Naive thymus-derived CD8-positive, alpha-beta T cell (primary cell): ENCODE measurements at regions not wholly inside any gene's neighbourhood (a gene's known extent, or its start where the extent isn't known, plus 50 kb on each side); places are given as distances from the start of the nearest gene placed in this dataset.

Source experiments
- ATAC-seq, 2 donors: fragments of 150-1000 bp; cut with Tn5 transposase in 1 of 2; sonication (Bioruptor Pico), chemical (Tn5 transposase) in 1 of 2; 1 replicate in 1 of 2; 2 replicates in 1 of 2; pipeline ENCODE4 v1.10.0; 2021; ENCODE audit warnings: mild to moderate bottlenecking in 2 of 2, moderate library complexity in 2 of 2
- POLR2A ChIA-PET: fragments of 350-600 bp; sonication (Branson Sonifier 250); formaldehyde crosslinking; loops from one replicate; lab custom pipeline; 2021; ENCODE audit warnings: antibody characterized with exemption; lab: Charles Lee
- DNase-seq, 10 donors: peaks; one replicate each; pipeline versions ENCODE4 v3.0.0 to v3.0.0-alpha.2; 2020 to 2022
- H3K27ac Mint-ChIP-seq, 10 donors: one replicate each; pipeline ENCODE4 v1.8.0; 2020 to 2022; ENCODE audit warnings: mild to moderate bottlenecking in 10 of 10, mixed read lengths in 10 of 10, moderate library complexity in 4 of 10, inconsistent platforms in 1 of 10
- H3K27me3 Mint-ChIP-seq, 5 donors: one replicate each; pipeline ENCODE4 v1.8.0; 2021 to 2022; ENCODE audit warnings: mixed read lengths in 5 of 5
- H3K36me3 Mint-ChIP-seq, 3 donors: one replicate each; pipeline ENCODE4 v1.8.0; 2020 to 2022; ENCODE audit warnings: mixed read lengths in 3 of 3, mild to moderate bottlenecking in 2 of 3, inconsistent platforms in 1 of 3
- H3K4me1 Mint-ChIP-seq, 4 donors: one replicate each; pipeline ENCODE4 v1.8.0; 2021 to 2022; ENCODE audit warnings: mixed read lengths in 4 of 4
- H3K4me3 Mint-ChIP-seq, 10 donors: one replicate each; pipeline ENCODE4 v1.8.0; 2020 to 2022; ENCODE audit warnings: mild to moderate bottlenecking in 10 of 10, mixed read lengths in 10 of 10, moderate library complexity in 6 of 10, inconsistent platforms in 1 of 10
- H3K9me3 Mint-ChIP-seq, 9 donors: one replicate each; pipeline ENCODE4 v1.8.0; 2020 to 2022; ENCODE audit warnings: mixed read lengths in 9 of 9, mild to moderate bottlenecking in 3 of 9, inconsistent platforms in 1 of 9, moderate library complexity in 1 of 9

DNA sequence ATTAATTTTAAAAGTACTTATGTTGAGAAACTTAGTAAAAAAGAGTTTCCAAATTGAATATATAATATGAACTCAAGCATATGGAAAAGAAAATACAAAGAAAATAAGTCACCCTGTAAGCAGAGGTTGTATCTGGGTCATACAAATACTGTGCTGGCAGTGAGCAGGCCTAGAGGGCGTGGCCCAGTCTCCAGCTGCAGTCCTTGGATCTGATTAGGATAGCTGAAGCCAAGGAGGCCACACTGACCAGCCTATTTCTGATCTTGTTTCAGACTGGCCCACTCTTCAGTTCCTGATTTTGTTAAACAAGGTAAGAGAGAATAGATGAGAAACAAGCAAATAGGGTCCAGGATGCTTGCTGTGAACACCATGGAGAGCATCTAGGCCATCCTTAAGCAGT, 228.8 kb downstream of the EPM2A start:
- Mint-ChIP-seq H3K27ac (no peak overlapping the region), H3K4me3 (no peak overlapping the region), H3K36me3 (peaks cover 0 to 20% (median 7%) of the 10 kb centered on the region in 3 donors), H3K9me3 (peaks cover 15 to 57% (median 40%) of the 10 kb centered on the region in 9 donors), H3K4me1 (no peaks in the 10 kb centered on the region), H3K27me3 (peaks cover 0 to 8% (median 0%) of the 10 kb centered on the region in 5 donors)
- no peak for ATAC-seq
- no peak for DNase-seq
- POLR2A ChIA-PET = no interaction called here

DNA sequence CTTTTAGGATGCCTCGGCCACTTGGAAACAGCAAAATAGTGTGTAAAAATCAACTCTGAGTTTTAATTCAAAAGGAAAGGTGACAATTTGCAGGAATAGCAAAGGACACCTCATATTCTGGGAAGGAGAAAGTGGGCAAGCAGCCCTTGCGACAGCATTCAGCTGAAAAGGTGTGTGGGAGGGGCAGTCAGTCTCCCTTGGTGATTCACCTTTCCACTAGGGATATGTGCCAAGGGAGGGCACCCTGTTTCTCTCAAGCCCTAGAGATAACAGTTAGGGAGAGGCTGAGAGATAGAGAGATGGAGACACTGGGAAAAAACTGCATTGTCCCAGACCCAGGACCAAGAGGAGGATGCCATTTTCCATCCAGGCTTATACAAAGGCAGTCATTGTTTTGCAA, 228.1 kb downstream of the EPM2A start:
- peaks cover 0 to 20% (median 7%) of the 10 kb centered on the region in 3 donors for H3K36me3 Mint-ChIP-seq

DNA sequence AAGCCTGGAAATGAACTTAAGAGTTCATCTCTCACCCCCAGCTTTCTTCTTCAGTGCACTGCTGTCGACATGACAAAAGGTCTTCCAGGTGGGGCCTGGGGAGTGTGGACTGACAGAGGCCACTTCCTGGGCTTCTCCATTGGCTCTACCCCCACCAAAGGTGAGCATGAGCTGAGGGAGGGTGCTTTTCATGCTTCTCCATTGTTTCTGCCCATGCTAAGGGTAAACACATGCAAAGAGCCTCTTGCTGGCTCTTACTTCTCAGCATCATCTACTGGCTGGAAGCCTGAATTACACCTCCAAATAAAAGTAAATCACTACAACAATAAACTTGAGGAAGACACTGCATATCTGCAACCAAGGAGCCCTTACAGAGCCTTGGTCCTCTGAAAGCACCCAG, 227.2 kb downstream of the EPM2A start:
- Mint-ChIP-seq H3K9me3 (peaks cover 18 to 70% (median 49%) of the 10 kb centered on the region in 9 donors), H3K4me1 (no peaks in the 10 kb centered on the region), H3K27me3 (peaks cover 0 to 8% (median 0%) of the 10 kb centered on the region in 5 donors), H3K4me3 (no peak overlapping the region), H3K27ac (no peak overlapping the region), H3K36me3 (peaks cover 0 to 20% (median 7%) of the 10 kb centered on the region in 3 donors)
- ATAC-seq (no peak), DNase-seq (no peak)
- POLR2A ChIA-PET = no interaction called here

More for the DNA sequence above, 228.1 kb downstream of the EPM2A start:
- Mint-ChIP-seq H3K27ac (no peak overlapping the region), H3K4me1 (no peaks in the 10 kb centered on the region), H3K4me3 (no peak overlapping the region), H3K27me3 (peaks cover 0 to 8% (median 0%) of the 10 kb centered on the region in 5 donors), H3K9me3 (peaks cover 18 to 64% (median 45%) of the 10 kb centered on the region in 9 donors)
- ATAC-seq (no peak), DNase-seq (no peak)
- POLR2A ChIA-PET = no interaction called here

DNA sequence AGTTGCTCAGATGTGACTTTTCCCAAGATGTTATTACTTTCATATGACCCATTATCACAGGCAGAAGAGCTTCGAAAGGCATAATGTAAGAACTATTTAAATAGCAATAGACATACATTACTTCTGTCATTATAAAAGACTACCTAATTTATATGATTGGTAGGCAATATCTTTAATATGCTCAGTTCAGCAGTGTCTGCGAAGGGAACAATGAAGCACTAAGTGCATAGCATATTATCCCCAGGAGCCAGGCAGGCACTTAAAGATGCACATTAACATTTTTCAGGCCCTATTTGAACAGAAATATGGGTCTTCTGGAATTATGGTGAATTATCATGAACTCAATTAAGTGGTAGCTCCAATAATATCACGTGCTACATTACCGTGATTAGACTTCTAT, 217.8 kb downstream of the EPM2A start:
- POLR2A ChIA-PET = no interaction called here
- H3K27ac Mint-ChIP-seq = no peak overlapping the region
- ATAC-seq (no peak), DNase-seq (no peak)
- H3K4me1 Mint-ChIP-seq = no peaks in the 10 kb centered on the region
- H3K36me3 Mint-ChIP-seq = no peaks in the 10 kb centered on the region
- no peak overlapping the region for H3K4me3 Mint-ChIP-seq
- H3K27me3 Mint-ChIP-seq = no peaks in the 10 kb centered on the region
- peaks cover 0 to 10% (median 7%) of the 10 kb centered on the region in 9 donors for H3K9me3 Mint-ChIP-seq

DNA sequence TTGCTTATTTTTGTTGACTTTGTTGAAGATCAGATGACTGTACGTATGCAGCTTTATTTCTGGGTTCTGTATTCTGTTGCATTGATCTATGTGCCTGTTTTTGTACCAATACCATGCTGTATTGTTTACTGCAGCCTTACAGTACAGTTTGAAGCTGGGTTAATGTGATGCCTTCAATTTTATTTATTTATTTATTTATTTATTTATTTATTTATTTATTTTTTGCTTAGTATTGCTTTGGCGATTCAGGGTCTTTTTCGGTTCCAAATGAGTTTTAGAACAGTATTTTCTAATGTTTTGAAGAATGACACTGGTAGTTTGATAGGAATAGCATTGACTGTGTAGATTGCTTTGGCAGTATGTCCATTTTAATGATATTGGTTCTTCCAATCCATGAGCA, 210.3 kb downstream of the EPM2A start:
- POLR2A ChIA-PET = no interaction called here
- Mint-ChIP-seq H3K36me3 (peaks cover 0 to 3% (median 0%) of the 10 kb centered on the region in 3 donors), H3K4me1 (no peaks in the 10 kb centered on the region), H3K9me3 (peaks cover 0 to 19% (median 5%) of the 10 kb centered on the region in 9 donors), H3K27ac (no peak overlapping the region), H3K4me3 (no peak overlapping the region), H3K27me3 (peaks cover 0 to 9% (median 4%) of the 10 kb centered on the region in 5 donors)
- no peak for ATAC-seq
- no peak for DNase-seq

DNA sequence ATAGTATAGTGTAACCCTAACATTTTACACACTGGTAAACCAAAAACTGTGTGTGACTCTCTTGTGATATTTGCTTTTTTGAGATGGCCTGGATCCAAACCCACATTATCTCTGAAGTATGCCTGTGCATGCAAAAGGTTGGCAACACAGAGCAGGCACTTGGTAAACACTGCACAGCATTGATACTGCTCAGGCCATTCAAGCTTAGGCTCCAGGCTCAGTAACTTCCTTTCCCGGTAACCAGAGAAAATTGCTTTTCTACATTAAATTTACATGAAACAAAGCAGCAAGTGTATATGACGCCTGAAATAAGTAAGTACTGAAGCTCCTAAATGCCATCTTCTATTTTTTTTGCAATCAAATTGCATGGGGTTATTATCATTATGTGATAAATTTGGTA, 205.7 kb downstream of the EPM2A start:
- peaks cover 3 to 9% (median 8%) of the 10 kb centered on the region in 5 donors for H3K27me3 Mint-ChIP-seq
- peaks cover 0 to 3% (median 0%) of the 10 kb centered on the region in 3 donors for H3K36me3 Mint-ChIP-seq
- peaks cover 0 to 15% (median 3%) of the 10 kb centered on the region in 9 donors for H3K9me3 Mint-ChIP-seq
- ATAC-seq (no peak), DNase-seq (no peak)
- no peak overlapping the region for H3K27ac Mint-ChIP-seq
- POLR2A ChIA-PET = no interaction called here
- H3K4me3 Mint-ChIP-seq = no peak overlapping the region
- H3K4me1 Mint-ChIP-seq = no peaks in the 10 kb centered on the region

DNA sequence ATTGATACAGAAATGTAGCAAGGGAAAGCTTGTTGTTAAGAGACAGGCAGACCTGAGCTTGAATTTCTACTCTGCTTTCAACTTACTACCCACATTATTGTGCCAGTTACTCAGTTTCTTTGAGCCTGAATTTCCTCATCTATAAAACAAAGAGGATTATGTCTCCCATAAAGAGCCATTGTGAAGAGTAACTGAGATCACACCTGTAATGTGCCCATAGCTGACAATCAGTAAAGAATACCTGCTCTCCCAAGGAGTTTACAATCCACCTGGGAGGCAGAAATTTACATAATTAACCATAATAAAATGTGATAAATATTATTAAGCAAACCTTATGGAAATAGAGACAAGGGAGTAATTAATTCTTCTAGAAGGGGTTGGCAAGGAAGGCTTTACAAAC, 204.9 kb downstream of the EPM2A start:
- no peak for DNase-seq
- ATAC-seq = no peak
- POLR2A ChIA-PET = no interaction called here
- H3K4me1 Mint-ChIP-seq = no peaks in the 10 kb centered on the region
- peaks cover 3 to 9% (median 8%) of the 10 kb centered on the region in 5 donors for H3K27me3 Mint-ChIP-seq
- H3K4me3 Mint-ChIP-seq = no peak overlapping the region
- H3K9me3 Mint-ChIP-seq = peaks cover 0 to 15% (median 3%) of the 10 kb centered on the region in 9 donors
- no peak overlapping the region for H3K27ac Mint-ChIP-seq
- H3K36me3 Mint-ChIP-seq = peaks cover 0 to 3% (median 0%) of the 10 kb centered on the region in 3 donors

DNA sequence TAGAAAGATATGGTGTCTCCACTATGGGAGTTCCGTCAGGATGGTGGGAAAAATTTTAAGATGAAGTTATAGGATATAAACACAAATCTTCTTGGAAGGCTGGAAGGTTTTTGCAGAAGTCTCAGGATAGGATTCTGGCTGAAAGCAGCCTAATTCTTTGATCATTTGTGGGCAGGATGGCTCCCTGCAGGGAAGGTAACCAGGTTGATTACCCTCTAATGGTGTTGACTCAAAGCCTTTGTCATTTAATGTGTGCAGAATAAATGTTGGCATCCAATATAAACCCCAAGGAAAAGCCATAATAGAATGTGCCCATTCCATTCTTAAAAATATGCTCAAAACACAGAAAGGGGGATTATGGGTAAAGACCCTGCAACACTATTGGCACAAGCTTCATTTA, 204.3 kb downstream of the EPM2A start:
- Mint-ChIP-seq H3K27ac (no peak overlapping the region), H3K9me3 (peaks cover 0 to 11% (median 3%) of the 10 kb centered on the region in 9 donors), H3K4me3 (no peak overlapping the region), H3K36me3 (peaks cover 0 to 3% (median 0%) of the 10 kb centered on the region in 3 donors), H3K4me1 (no peaks in the 10 kb centered on the region), H3K27me3 (peaks cover 3 to 9% (median 8%) of the 10 kb centered on the region in 5 donors)
- ATAC-seq (no peak), DNase-seq (no peak)
- POLR2A ChIA-PET = no interaction called here

DNA sequence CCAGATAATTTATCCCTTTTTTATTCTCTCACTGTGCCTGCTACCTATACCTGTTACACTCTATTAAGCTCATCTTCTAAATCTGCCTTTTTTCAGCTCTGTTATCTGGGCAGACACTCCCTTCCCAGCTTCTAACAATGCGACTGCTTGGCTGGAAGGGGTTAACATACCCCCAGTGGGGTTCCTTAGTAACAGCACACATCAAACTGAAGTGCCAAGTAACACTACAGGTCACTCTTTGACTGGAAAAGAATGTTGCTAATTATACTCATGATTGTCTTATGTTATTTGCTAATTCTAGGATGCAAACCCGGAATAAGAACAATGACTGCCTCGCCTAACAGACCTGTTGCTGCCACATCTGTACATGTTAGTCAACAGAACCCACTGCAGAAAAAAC, 203.5 kb downstream of the EPM2A start:
- no peaks in the 10 kb centered on the region for H3K4me1 Mint-ChIP-seq
- H3K27me3 Mint-ChIP-seq = peaks cover 3 to 9% (median 6%) of the 10 kb centered on the region in 5 donors
- peaks cover 0 to 3% (median 0%) of the 10 kb centered on the region in 3 donors for H3K36me3 Mint-ChIP-seq
- DNase-seq (no peak), ATAC-seq (no peak)
- H3K9me3 Mint-ChIP-seq = peaks cover 0 to 5% (median 2%) of the 10 kb centered on the region in 9 donors
- H3K4me3 Mint-ChIP-seq = no peak overlapping the region
- POLR2A ChIA-PET = no interaction called here
- no peak overlapping the region for H3K27ac Mint-ChIP-seq

DNA sequence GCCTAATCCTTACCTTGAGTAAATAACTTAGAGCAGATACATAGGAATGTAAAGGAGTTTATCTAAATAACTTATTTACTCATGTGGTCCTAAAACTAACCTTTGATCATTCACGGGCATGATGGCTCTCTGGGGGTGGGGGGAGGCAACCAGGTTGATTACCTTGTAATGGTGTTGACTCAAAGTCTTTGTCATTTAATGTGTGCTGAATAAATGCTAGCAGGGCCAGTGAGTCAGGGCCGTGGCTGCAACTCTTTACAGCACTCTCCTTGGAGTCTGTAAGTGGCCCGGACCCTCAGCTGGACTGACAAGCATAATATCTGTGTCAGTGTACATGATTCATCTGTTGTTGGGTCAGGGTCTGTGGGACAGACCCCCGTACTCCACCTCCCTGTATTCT, 203.0 kb downstream of the EPM2A start:
- peaks cover 0 to 3% (median 0%) of the 10 kb centered on the region in 3 donors for H3K36me3 Mint-ChIP-seq
- no peak for DNase-seq
- peaks cover 0 to 5% (median 2%) of the 10 kb centered on the region in 9 donors for H3K9me3 Mint-ChIP-seq
- H3K4me1 Mint-ChIP-seq = no peaks in the 10 kb centered on the region
- POLR2A ChIA-PET = no interaction called here
- H3K4me3 Mint-ChIP-seq = no peak overlapping the region
- ATAC-seq = no peak
- no peak overlapping the region for H3K27ac Mint-ChIP-seq
- H3K27me3 Mint-ChIP-seq = peaks cover 3 to 9% (median 6%) of the 10 kb centered on the region in 5 donors

DNA sequence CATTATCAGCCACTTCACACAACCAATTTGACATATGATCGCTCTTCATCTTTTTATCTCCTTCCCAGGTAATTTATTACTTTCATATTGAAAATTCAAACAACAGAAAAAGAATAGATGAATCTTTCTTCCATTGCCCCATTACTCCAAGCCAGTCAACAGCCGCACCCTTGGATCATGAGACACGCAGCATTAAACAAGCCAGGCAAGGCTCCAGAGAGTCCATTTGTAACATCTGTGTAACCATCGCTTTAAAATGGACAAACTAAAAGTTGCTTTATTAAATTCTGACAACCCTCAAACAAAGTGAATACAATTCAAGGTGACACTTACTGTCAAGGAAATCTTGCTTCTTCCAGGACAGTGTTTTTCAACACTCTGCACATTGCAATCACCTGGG, 200.3 kb downstream of the EPM2A start:
- Mint-ChIP-seq H3K36me3 (no peaks in the 10 kb centered on the region), H3K4me3 (no peak overlapping the region), H3K4me1 (no peaks in the 10 kb centered on the region), H3K27ac (no peak overlapping the region), H3K9me3 (peaks cover 0 to 5% (median 0%) of the 10 kb centered on the region in 9 donors), H3K27me3 (peaks cover 2 to 8% (median 4%) of the 10 kb centered on the region in 5 donors)
- POLR2A ChIA-PET = no interaction called here
- DNase-seq = no peak
- no peak for ATAC-seq

DNA sequence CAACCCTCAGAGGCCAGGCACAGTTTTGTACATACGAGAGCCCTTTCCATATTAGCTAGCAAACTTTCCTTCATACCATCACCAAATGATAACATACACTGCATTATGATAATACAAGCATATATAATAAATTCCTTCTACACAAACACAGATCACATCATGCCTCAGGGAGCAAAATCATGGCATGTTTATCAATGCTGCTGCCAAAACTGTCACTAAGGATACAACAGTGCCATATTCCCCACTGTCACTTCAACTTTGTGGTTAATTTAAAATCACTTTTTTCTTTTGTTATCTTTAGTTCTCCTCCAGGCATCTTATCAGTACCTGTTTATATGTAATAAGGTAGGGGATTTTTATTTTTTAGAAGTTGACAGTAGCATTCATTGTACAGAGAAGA, 196.3 kb downstream of the EPM2A start:
- POLR2A ChIA-PET = no interaction called here
- H3K27ac Mint-ChIP-seq = no peak overlapping the region

DNA sequence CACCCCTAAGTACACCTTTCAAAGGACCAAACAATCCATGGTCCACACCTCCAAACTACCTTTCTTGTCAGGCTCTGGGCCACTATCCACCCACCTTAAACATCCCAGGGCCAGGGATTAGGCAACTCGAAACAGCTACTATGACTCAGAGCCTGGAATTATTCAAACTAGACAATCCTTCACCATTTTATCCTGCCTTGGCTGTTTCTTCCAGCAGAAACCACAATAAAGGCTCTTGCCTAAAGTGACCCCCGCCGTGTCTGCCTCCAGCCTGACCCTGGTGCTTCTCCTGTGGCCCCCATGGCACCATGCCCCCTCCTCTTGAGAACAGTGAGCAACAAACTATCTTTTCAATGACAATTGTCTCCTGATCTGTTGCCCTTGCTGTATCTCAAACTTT, 195.5 kb downstream of the EPM2A start:
- DNase-seq (no peak), ATAC-seq (no peak)
- no peak overlapping the region for H3K27ac Mint-ChIP-seq
- no peak overlapping the region for H3K4me3 Mint-ChIP-seq
- no peaks in the 10 kb centered on the region for H3K36me3 Mint-ChIP-seq
- H3K4me1 Mint-ChIP-seq = no peaks in the 10 kb centered on the region
- peaks cover 0 to 12% (median 2%) of the 10 kb centered on the region in 5 donors for H3K27me3 Mint-ChIP-seq
- peaks cover 0 to 5% (median 0%) of the 10 kb centered on the region in 9 donors for H3K9me3 Mint-ChIP-seq
- POLR2A ChIA-PET = no interaction called here

More for the DNA sequence above, 196.3 kb downstream of the EPM2A start:
- H3K36me3 Mint-ChIP-seq = no peaks in the 10 kb centered on the region
- H3K4me3 Mint-ChIP-seq = no peak overlapping the region
- H3K4me1 Mint-ChIP-seq = no peaks in the 10 kb centered on the region
- DNase-seq = no peak
- H3K9me3 Mint-ChIP-seq = peaks cover 0 to 5% (median 0%) of the 10 kb centered on the region in 9 donors
- ATAC-seq = no peak
- H3K27me3 Mint-ChIP-seq = peaks cover 0 to 12% (median 5%) of the 10 kb centered on the region in 5 donors

DNA sequence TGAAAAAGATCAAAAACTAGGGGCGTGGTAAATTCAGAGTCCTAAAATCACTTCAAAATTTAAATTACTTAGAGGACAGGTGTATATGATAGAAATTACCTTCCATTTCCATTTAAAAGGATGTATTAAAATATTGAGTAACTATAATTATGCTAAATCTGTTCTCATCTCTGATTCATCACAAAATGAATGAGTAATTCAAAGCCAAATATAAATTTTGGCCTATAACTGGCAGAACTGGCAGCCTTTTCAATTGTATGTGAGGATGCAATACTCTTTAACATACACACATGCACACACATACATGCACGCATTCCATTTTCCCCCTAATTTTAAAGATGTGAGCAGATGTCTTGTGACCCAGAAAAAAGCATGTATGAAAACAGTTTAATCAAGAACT, 194.6 kb downstream of the EPM2A start:
- DNase-seq (no peak), ATAC-seq (no peak)
- no peak overlapping the region for H3K27ac Mint-ChIP-seq
- no peak overlapping the region for H3K4me3 Mint-ChIP-seq
- no peaks in the 10 kb centered on the region for H3K36me3 Mint-ChIP-seq
- H3K4me1 Mint-ChIP-seq = no peaks in the 10 kb centered on the region
- POLR2A ChIA-PET = no interaction called here
- peaks cover 0 to 5% (median 0%) of the 10 kb centered on the region in 9 donors for H3K9me3 Mint-ChIP-seq
- H3K27me3 Mint-ChIP-seq = peaks cover 0 to 12% (median 2%) of the 10 kb centered on the region in 5 donors
